Activated CD4-positive, alpha-beta memory T cell treated with anti-CD3 and anti-CD28 coated beads, Interleukin-2, amount 10 ng/mL, durations not matched to agents 7 days and 5 days (primary cell): ENCODE measurements at regions not wholly inside any gene's neighbourhood (a gene's known extent, or its start where the extent isn't known, plus 50 kb on each side); places are given as distances from the start of the nearest gene placed in this dataset.

Source experiments
- CTCF ChIA-PET: fragments of 350-600 bp; sonication (Branson Sonifier 250); formaldehyde crosslinking; loops from one replicate; lab custom pipeline; 2021; ENCODE audit warnings: antibody characterized with exemption, inconsistent platforms; lab: Charles Lee
- POLR2A ChIA-PET: fragments of 350-600 bp; sonication (Branson Sonifier 250); formaldehyde crosslinking; loops from one replicate; lab custom pipeline; 2021; ENCODE audit warnings: antibody characterized with exemption; lab: Charles Lee
- DNase-seq: peaks from one replicate; pipeline ENCODE4 v3.0.0-alpha.2; 2020
- H3K27ac Mint-ChIP-seq: one replicate; pipeline ENCODE4 v1.8.0; 2021; ENCODE audit warnings: mild to moderate bottlenecking, mixed read lengths
- H3K27me3 Mint-ChIP-seq: one replicate; pipeline ENCODE4 v1.8.0; 2021; ENCODE audit warnings: mixed read lengths
- H3K36me3 Mint-ChIP-seq: one replicate; pipeline ENCODE4 v1.8.0; 2021; ENCODE audit warnings: low read depth, mixed read lengths
- H3K4me1 Mint-ChIP-seq: one replicate; pipeline ENCODE4 v1.8.0; 2021; ENCODE audit warnings: mixed read lengths
- H3K4me3 Mint-ChIP-seq: one replicate; pipeline ENCODE4 v1.8.0; 2021; ENCODE audit warnings: mild to moderate bottlenecking, mixed read lengths
- H3K9me3 Mint-ChIP-seq: one replicate; pipeline ENCODE4 v1.8.0; 2021; ENCODE audit warnings: mixed read lengths

DNA sequence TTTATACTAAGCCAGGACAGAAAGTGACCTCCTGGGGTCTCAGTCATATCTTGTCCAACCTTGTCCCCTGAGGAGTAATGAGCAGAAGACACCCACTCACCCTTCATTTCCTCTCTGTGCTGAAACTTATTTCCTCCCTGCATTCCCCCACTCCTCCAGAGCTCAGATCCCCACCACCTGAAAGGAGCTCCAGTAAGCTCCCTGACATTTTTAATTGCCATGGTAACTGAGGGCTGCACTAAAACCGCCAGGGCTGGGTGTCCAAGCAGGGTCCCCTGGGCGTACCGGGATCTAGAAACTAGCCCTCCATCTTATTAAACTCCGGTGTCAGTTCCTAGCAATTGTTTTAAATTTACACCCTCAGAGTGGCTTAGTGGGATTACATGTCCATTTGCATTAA is 393.3 kb upstream of the HNRNPA3 start:
- H3K4me1 Mint-ChIP-seq: peaks cover 6% of the 10 kb centered on the region
- no peaks in the 10 kb centered on the region for H3K9me3 Mint-ChIP-seq
- H3K27me3 Mint-ChIP-seq: peaks cover 9% of the 10 kb centered on the region
- no peak overlapping the region for H3K27ac Mint-ChIP-seq
- no peak overlapping the region for H3K4me3 Mint-ChIP-seq
- no peaks in the 10 kb centered on the region for H3K36me3 Mint-ChIP-seq
- POLR2A ChIA-PET: interaction anchor here (1.8 kb wide), 1 partner anchor 329 kb away, joined by 4 read pairs; no protein-coding TSS in a partner anchor
- no peak for DNase-seq
- CTCF ChIA-PET: interaction anchor here (2.1 kb wide), 1 partner anchor 329 kb away, joined by 7 read pairs; no protein-coding TSS in a partner anchor

- Mint-ChIP-seq H3K4me1 (peaks cover 4% of the 10 kb centered on the region), H3K9me3 (no peaks in the 10 kb centered on the region), H3K4me3 (no peak overlapping the region), H3K36me3 (no peaks in the 10 kb centered on the region), H3K27ac (no peak overlapping the region), H3K27me3 (peaks cover 14% of the 10 kb centered on the region)
- ChIA-PET CTCF (interaction anchor here (1.3 to 2.1 kb wide), 2 partner anchors 11 to 328 kb away, joined by 7 read pairs; no protein-coding TSS in a partner anchor), POLR2A (interaction anchor here (1.8 kb wide), 1 partner anchor 328 kb away, joined by 4 read pairs; no protein-coding TSS in a partner anchor)
- DNase-seq: no peak
These were observed 392.1 kb upstream of the HNRNPA3 start for GRCh38 chr2:176820371-176820932.

DNA sequence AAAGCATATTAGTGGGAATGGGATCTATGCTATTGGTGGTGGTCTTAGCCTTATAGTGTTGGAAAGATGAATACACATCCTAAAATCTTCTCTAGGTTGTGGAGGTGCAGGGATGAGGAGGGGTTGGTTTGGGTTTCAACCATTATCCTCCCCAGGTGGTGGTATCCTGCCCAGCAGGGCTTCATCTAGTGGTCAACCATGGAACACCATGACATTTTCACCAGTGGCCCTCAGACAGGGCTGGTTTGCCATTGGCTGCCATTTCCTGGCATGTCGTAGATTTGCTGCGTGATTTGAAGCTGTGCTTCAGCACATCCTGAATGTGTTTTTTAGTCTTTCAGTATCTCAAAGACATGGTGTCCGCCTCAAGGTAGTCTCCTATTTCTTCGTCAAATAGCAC is 391.2 kb upstream of the HNRNPA3 start:
- Mint-ChIP-seq H3K36me3 (no peaks in the 10 kb centered on the region), H3K4me3 (no peak overlapping the region), H3K4me1 (peaks cover 9% of the 10 kb centered on the region), H3K27ac (no peak overlapping the region), H3K27me3 (peaks cover 14% of the 10 kb centered on the region), H3K9me3 (no peaks in the 10 kb centered on the region)
- DNase-seq: no peak
- CTCF ChIA-PET: interaction anchor here (1.3 to 1.6 kb wide), 3 partner anchors 10 to 327 kb away, joined by 4 to 7 read pairs (median 5); no protein-coding TSS in a partner anchor
- POLR2A ChIA-PET: interaction anchor here (1.8 kb wide), 1 partner anchor 327 kb away, joined by 4 read pairs; no protein-coding TSS in a partner anchor

DNA sequence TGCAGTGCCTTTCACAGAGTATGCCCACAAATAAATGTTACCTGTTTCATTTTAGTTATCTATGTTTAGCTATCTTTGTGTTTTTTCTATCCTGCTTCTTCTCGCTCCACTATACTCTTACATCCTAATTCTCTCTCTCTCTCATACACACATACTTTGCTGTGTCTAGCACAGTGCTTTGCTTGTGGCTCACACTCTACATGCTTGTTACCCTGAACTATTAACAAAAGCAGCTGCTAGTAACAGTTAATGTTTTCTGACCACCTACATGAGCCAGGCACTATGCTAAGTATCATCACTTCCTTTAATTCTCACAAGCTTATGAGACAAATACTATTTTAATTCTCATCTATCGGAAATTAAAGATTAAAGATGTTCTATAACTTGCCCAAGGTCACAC is 390.5 kb upstream of the HNRNPA3 start:
- Mint-ChIP-seq H3K9me3 (no peaks in the 10 kb centered on the region), H3K4me1 (peaks cover 16% of the 10 kb centered on the region), H3K4me3 (no peak overlapping the region), H3K36me3 (no peaks in the 10 kb centered on the region), H3K27ac (no peak overlapping the region), H3K27me3 (peaks cover 14% of the 10 kb centered on the region)
- POLR2A ChIA-PET: no interaction called here
- no peak for DNase-seq
- CTCF ChIA-PET: interaction anchor here (0.7 to 2.3 kb wide), 6 partner anchors 8 to 339 kb away, joined by 3 to 9 read pairs (median 4); no protein-coding TSS in a partner anchor

GRCh38 chr2:176826356-176826755 is 386.2 kb upstream of the HNRNPA3 start:
- CTCF ChIA-PET: interaction anchor here (0.6 to 2.9 kb wide), 5 partner anchors 12 to 322 kb away, joined by 3 to 10 read pairs (median 3); no protein-coding TSS in a partner anchor
- no peak for DNase-seq
- peaks cover 15% of the 10 kb centered on the region for H3K27me3 Mint-ChIP-seq
- peaks cover 23% of the 10 kb centered on the region for H3K4me1 Mint-ChIP-seq
- H3K4me3 Mint-ChIP-seq: no peak overlapping the region
- no peaks in the 10 kb centered on the region for H3K36me3 Mint-ChIP-seq
- H3K27ac Mint-ChIP-seq: no peak overlapping the region
- POLR2A ChIA-PET: interaction anchor here (0.8 to 1.5 kb wide), 3 partner anchors 26 to 140 kb away, joined by 3 to 8 read pairs (median 3); no protein-coding TSS in a partner anchor
- no peaks in the 10 kb centered on the region for H3K9me3 Mint-ChIP-seq

GRCh38 chr2:176826984-176827668 is 385.5 kb upstream of the HNRNPA3 start:
- CTCF ChIA-PET: interaction anchor here (0.6 to 2.9 kb wide), 4 partner anchors 13 to 322 kb away, joined by 3 to 10 read pairs (median 6); no protein-coding TSS in a partner anchor
- no peak overlapping the region for H3K27ac Mint-ChIP-seq
- no peak for DNase-seq
- POLR2A ChIA-PET: interaction anchor here (0.8 to 1.5 kb wide), 2 partner anchors 26 to 49 kb away, joined by 3 to 8 read pairs; no protein-coding TSS in a partner anchor
- H3K4me1 Mint-ChIP-seq: peaks cover 22% of the 10 kb centered on the region
- H3K4me3 Mint-ChIP-seq: no peak overlapping the region
- peaks cover 15% of the 10 kb centered on the region for H3K27me3 Mint-ChIP-seq
- H3K36me3 Mint-ChIP-seq: no peaks in the 10 kb centered on the region
- no peaks in the 10 kb centered on the region for H3K9me3 Mint-ChIP-seq

- ChIA-PET CTCF (interaction anchor here (1.2 kb wide), 2 partner anchors 8 to 14 kb away, joined by 3 read pairs; no protein-coding TSS in a partner anchor), POLR2A (no interaction called here)
- Mint-ChIP-seq H3K4me1 (peaks cover 21% of the 10 kb centered on the region), H3K9me3 (no peaks in the 10 kb centered on the region), H3K4me3 (no peak overlapping the region), H3K27ac (no peak overlapping the region), H3K27me3 (peaks cover 8% of the 10 kb centered on the region), H3K36me3 (no peaks in the 10 kb centered on the region)
- no peak for DNase-seq
These were observed 382.2 kb upstream of the HNRNPA3 start for GRCh38 chr2:176830362-176830761.

- Mint-ChIP-seq H3K4me1 (peaks cover 7% of the 10 kb centered on the region), H3K36me3 (no peaks in the 10 kb centered on the region), H3K4me3 (no peak overlapping the region), H3K9me3 (no peaks in the 10 kb centered on the region), H3K27me3 (peaks cover 14% of the 10 kb centered on the region), H3K27ac (no peak overlapping the region)
- DNase-seq: no peak
- ChIA-PET POLR2A (no interaction called here), CTCF (interaction anchor here (2.1 kb wide), 1 partner anchor 12 kb away, joined by 7 read pairs; no protein-coding TSS in a partner anchor)
These were observed 380.5 kb upstream of the HNRNPA3 start for GRCh38 chr2:176832086-176832485.

DNA sequence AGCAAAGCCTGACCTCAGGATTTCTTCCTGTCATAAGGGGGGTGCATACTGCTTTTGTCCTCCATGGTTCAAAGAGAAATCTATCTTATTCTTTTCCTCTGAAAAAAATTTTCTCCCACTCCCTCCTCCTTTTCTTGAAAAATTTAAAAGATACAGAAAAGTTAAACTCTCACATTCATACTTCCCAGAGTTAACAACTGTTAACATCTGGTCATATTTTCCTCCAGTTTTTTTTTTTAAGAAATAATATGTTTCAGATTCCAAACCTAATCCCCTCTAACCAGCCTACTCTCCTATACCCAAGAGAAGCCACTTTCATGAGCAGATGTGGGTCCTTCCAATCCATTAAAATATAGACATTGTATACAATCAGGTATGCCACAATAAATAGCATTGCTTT is 378.9 kb upstream of the HNRNPA3 start:
- H3K4me1 Mint-ChIP-seq: peaks cover 2% of the 10 kb centered on the region
- POLR2A ChIA-PET: no interaction called here
- no peaks in the 10 kb centered on the region for H3K36me3 Mint-ChIP-seq
- CTCF ChIA-PET: no interaction called here
- no peak overlapping the region for H3K4me3 Mint-ChIP-seq
- peaks cover 20% of the 10 kb centered on the region for H3K27me3 Mint-ChIP-seq
- no peaks in the 10 kb centered on the region for H3K9me3 Mint-ChIP-seq
- no peak for DNase-seq
- no peak overlapping the region for H3K27ac Mint-ChIP-seq

DNA sequence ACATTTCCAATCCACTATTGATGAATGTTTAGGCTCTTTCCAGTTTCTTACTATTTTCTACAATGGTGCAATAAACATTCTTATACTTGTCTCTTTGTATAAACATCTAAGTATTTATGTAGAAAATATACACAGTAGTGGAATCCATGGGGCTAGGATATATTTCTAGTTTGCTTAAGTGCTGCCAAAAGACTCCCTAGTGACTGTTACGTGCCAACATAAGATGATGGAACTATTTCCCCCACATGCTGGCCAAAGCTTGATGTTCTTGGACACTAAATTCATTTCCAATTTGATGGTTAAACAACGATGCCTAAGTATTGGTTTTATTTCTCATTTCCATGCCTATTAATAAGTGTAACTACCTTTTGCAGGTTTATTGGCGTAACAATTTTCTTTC is 378.4 kb upstream of the HNRNPA3 start:
- Mint-ChIP-seq H3K27me3 (peaks cover 26% of the 10 kb centered on the region), H3K36me3 (no peaks in the 10 kb centered on the region), H3K9me3 (no peaks in the 10 kb centered on the region), H3K4me1 (peaks cover 2% of the 10 kb centered on the region), H3K4me3 (no peak overlapping the region), H3K27ac (no peak overlapping the region)
- ChIA-PET POLR2A (no interaction called here), CTCF (no interaction called here)
- no peak for DNase-seq

GRCh38 chr2:176843208-176843607 is 369.4 kb upstream of the HNRNPA3 start:
- peaks cover 13% of the 10 kb centered on the region for H3K27me3 Mint-ChIP-seq
- CTCF ChIA-PET: interaction anchor here (0.7 to 1.0 kb wide), 2 partner anchors 12 to 191 kb away, joined by 4 read pairs; no protein-coding TSS in a partner anchor
- H3K36me3 Mint-ChIP-seq: no peaks in the 10 kb centered on the region
- H3K4me1 Mint-ChIP-seq: peaks cover 8% of the 10 kb centered on the region
- H3K27ac Mint-ChIP-seq: no peak overlapping the region
- peaks cover 2% of the 10 kb centered on the region for H3K9me3 Mint-ChIP-seq
- DNase-seq: no peak
- no peak overlapping the region for H3K4me3 Mint-ChIP-seq
- POLR2A ChIA-PET: interaction anchor here (1.2 to 2.1 kb wide), 2 partner anchors 11 to 13 kb away, joined by 3 to 8 read pairs; no protein-coding TSS in a partner anchor

DNA sequence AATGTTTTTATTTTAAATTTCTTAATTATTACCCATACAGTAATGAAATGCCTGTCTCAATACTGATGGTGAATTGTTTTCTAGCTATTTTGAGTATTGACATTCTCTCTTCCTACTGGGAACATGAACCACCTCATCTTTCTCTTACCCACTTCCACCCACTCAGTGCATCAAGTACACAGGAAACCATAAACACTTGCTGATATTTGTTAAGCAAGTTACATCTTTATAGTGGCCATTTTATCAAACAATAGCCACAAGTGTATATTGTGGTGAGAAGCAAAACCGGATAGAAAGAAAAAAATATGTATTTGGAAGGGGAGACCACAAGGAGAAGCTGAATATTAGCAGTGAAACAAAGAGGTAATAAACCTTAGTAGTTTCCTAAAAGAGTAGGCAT is 368.1 kb upstream of the HNRNPA3 start:
- Mint-ChIP-seq H3K36me3 (no peaks in the 10 kb centered on the region), H3K9me3 (peaks cover 2% of the 10 kb centered on the region), H3K27ac (no peak overlapping the region), H3K27me3 (peaks cover 6% of the 10 kb centered on the region), H3K4me1 (peaks cover 8% of the 10 kb centered on the region), H3K4me3 (no peak overlapping the region)
- POLR2A ChIA-PET: interaction anchor here (2.1 kb wide), 1 partner anchor 11 kb away, joined by 8 read pairs; no protein-coding TSS in a partner anchor
- no peak for DNase-seq
- CTCF ChIA-PET: interaction anchor here (0.7 to 1.9 kb wide), 4 partner anchors 14 to 304 kb away, joined by 3 to 4 read pairs (median 3); no protein-coding TSS in a partner anchor

DNA sequence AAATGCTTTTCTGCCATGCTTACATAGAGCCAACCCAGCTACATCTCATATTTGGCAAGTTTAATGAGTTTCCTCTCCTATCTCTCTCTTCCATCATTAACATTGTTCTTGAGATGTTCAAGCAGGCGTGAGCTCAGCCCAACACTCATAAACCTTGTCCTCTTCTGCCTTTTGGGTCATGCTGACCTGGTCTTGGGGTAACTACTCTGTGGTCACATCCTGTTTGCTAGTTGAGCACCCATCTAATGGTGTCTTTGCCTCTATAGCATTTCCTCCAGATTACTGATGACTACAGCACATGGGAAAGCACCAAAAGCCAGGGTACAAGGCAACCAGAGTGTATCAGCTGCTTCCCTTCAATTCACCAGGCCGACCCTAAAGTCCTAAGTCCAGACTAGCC is 366.9 kb upstream of the HNRNPA3 start:
- DNase-seq: no peak
- Mint-ChIP-seq H3K27me3 (peaks cover 6% of the 10 kb centered on the region), H3K9me3 (peaks cover 2% of the 10 kb centered on the region), H3K4me3 (no peak overlapping the region), H3K4me1 (peaks cover 8% of the 10 kb centered on the region), H3K36me3 (no peaks in the 10 kb centered on the region), H3K27ac (no peak overlapping the region)
- ChIA-PET POLR2A (no interaction called here), CTCF (no interaction called here)
